Upper lobe of right lung (tissue), 1 donor: ENCODE measurements at regions not wholly inside any gene's neighbourhood (a gene's known extent, or its start where the extent isn't known, plus 50 kb on each side); places are given as distances from the start of the nearest gene placed in this dataset.
"Not testable (repeated sequence)": the region's sequence is repeated elsewhere in the genome, so short reads cannot be mapped to it uniquely, and the experiment has no call there.

Source experiments
- ATAC-seq: fragments of 200-7000 bp; cut with Tn5 transposase; one replicate; pipeline ENCODE4 v1.9.1; 2020; ENCODE audit warnings: mild to moderate bottlenecking, moderate library complexity
- DNase-seq: peaks from one replicate; pipeline ENCODE4 v3.0.0-alpha.2; 2020
- H3K27ac ChIP-seq: fragments of 200-600 bp; one replicate; pipeline ENCODE4 v1.8.0; 2022
- H3K27me3 ChIP-seq: fragments of 200-600 bp; one replicate; pipeline ENCODE4 v1.8.0; 2022; ENCODE audit warnings: mild to moderate bottlenecking
- H3K36me3 ChIP-seq: fragments of 200-600 bp; one replicate; pipeline ENCODE4 v1.8.0; 2022
- H3K4me1 ChIP-seq: fragments of 200-600 bp; one replicate; pipeline ENCODE4 v1.8.0; 2022
- H3K4me3 ChIP-seq: fragments of 200-600 bp; one replicate; pipeline ENCODE4 v1.8.0; 2022; ENCODE audit warnings: mild to moderate bottlenecking
- H3K9me3 ChIP-seq: fragments of 200-600 bp; one replicate; pipeline ENCODE4 v1.8.0; 2022
- CTCF ChIP-seq: fragments of 200-600 bp; IDR thresholded peaks from one replicate; pipeline ENCODE4 v1.8.0; 2022; ENCODE audit warnings: antibody characterized with exemption
- intact Hi-C: fragments of 100-400 bp; cut with DNase I; formaldehyde crosslinking; loops from one replicate; pipeline ENCODE4 v1.11.0; 2022
- donor health status: DM: no; HTN: yes; CAD: no; lungs with severe emphysema.

GRCh38 chr4:83906561-83906960, 370.7 kb downstream of the GPAT3 start:
- ATAC-seq (no peak), DNase-seq (no peak)
- H3K27ac ChIP-seq: no peak overlapping the region

GRCh38 chr4:83905952-83906351, 370.0 kb downstream of the GPAT3 start:
- Histone ChIP-seq H3K4me3 (no peak overlapping the region), H3K27me3 (no peaks in the 10 kb centered on the region), H3K27ac (no peak overlapping the region), H3K4me1 (no peaks in the 10 kb centered on the region), H3K9me3 (no peaks in the 10 kb centered on the region), H3K36me3 (no peaks in the 10 kb centered on the region)
- intact Hi-C loops: no loop called here
- ATAC-seq (no peak), DNase-seq (no peak)
- no peak for TF ChIP-seq CTCF

More at GRCh38 chr4:83906561-83906960, 370.7 kb downstream of the GPAT3 start:
- Histone ChIP-seq H3K4me3 (no peak overlapping the region), H3K4me1 (no peaks in the 10 kb centered on the region), H3K36me3 (no peaks in the 10 kb centered on the region), H3K9me3 (no peaks in the 10 kb centered on the region), H3K27me3 (no peaks in the 10 kb centered on the region)
- intact Hi-C loops: no loop called here
- TF ChIP-seq CTCF: no peak

- H3K36me3 ChIP-seq, H3K27me3 ChIP-seq, ATAC-seq, intact Hi-C loops, H3K27ac ChIP-seq, H3K9me3 ChIP-seq, H3K4me3 ChIP-seq, H3K4me1 ChIP-seq, DNase-seq: not testable (repeated sequence)
Measured at GRCh38 chr4:83903740-83904139, 367.8 kb downstream of the GPAT3 start.

- intact Hi-C loops: no loop called here
- Histone ChIP-seq H3K27ac (no peak overlapping the region), H3K27me3 (no peaks in the 10 kb centered on the region), H3K9me3 (no peaks in the 10 kb centered on the region), H3K4me1 (no peaks in the 10 kb centered on the region), H3K36me3 (no peaks in the 10 kb centered on the region), H3K4me3 (no peak overlapping the region)
- DNase-seq (no peak), ATAC-seq (no peak)
- TF ChIP-seq CTCF: no peak
Measured at GRCh38 chr4:83894831-83895230, 358.9 kb downstream of the GPAT3 start.

GRCh38 chr4:83890816-83891215, 354.9 kb downstream of the GPAT3 start:
- TF ChIP-seq CTCF: no peak
- H3K36me3 ChIP-seq: no peaks in the 10 kb centered on the region
- intact Hi-C loops: no loop called here

GRCh38 chr4:83890231-83890630, 354.3 kb downstream of the GPAT3 start:
- Histone ChIP-seq H3K36me3 (no peaks in the 10 kb centered on the region), H3K27me3 (no peaks in the 10 kb centered on the region), H3K9me3 (no peaks in the 10 kb centered on the region), H3K27ac (no peak overlapping the region), H3K4me3 (no peak overlapping the region), H3K4me1 (no peaks in the 10 kb centered on the region)
- ATAC-seq (no peak), DNase-seq (no peak)
- intact Hi-C loops: no loop called here
- TF ChIP-seq CTCF: no peak

More at GRCh38 chr4:83890816-83891215, 354.9 kb downstream of the GPAT3 start:
- Histone ChIP-seq H3K27ac (no peak overlapping the region), H3K27me3 (no peaks in the 10 kb centered on the region), H3K9me3 (no peaks in the 10 kb centered on the region), H3K4me3 (no peak overlapping the region), H3K4me1 (no peaks in the 10 kb centered on the region)
- DNase-seq (no peak), ATAC-seq (no peak)
